Astrocyte (in vitro differentiated cells and primary cell): ENCODE measurements at regions not wholly inside any gene's neighbourhood (a gene's known extent, or its start where the extent isn't known, plus 50 kb on each side); places are given as distances from the start of the nearest gene placed in this dataset.

ENCODE experiments used
- DNase-seq: peaks from one replicate; pipeline ENCODE4 v3.0.0-alpha.2; 2010; ENCODE audit warnings: low read depth
- FAIRE-seq: peaks from 2 replicates; lab custom pipeline; 2011; peaks lifted over from hg19 to GRCh38; lab: Jason Lieb, UNC
- H2AFZ ChIP-seq: 2 replicates; pipeline ENCODE4 v1.6.0; 2012; ENCODE audit warnings: low read depth, low read length, inconsistent platforms
- H3K27ac ChIP-seq: 2 replicates; pipeline ENCODE4 v1.5.1; 2011; ENCODE audit warnings: low read depth, low read length, inconsistent platforms
- H3K27me3 ChIP-seq: 2 replicates; pipeline ENCODE4 v1.6.0; 2011; ENCODE audit warnings: low read length, inconsistent platforms; ENCODE audit not compliant: insufficient read depth
- H3K36me3 ChIP-seq: 2 replicates; pipeline ENCODE4 v1.5.1; 2011; ENCODE audit warnings: low read length, inconsistent platforms; ENCODE audit not compliant: insufficient read depth
- H3K4me1 ChIP-seq: 2 replicates; pipeline ENCODE4 v1.5.1; 2011; ENCODE audit warnings: low read length, inconsistent platforms; ENCODE audit not compliant: insufficient read depth
- H3K4me2 ChIP-seq: 2 replicates; pipeline ENCODE4 v1.6.0; 2012; ENCODE audit warnings: low read length, inconsistent platforms
- H3K4me3 ChIP-seq: 2 replicates; pipeline ENCODE4 v1.5.1; 2011; ENCODE audit warnings: low read depth, mild to moderate bottlenecking, low read length, inconsistent platforms; ENCODE audit not compliant: insufficient read depth
- H3K79me2 ChIP-seq: 2 replicates; pipeline ENCODE4 v1.6.0; 2012; ENCODE audit warnings: mild to moderate bottlenecking, low read length, inconsistent platforms; ENCODE audit not compliant: insufficient read depth
- H3K9ac ChIP-seq: 2 replicates; pipeline ENCODE4 v1.6.0; 2012; ENCODE audit warnings: mild to moderate bottlenecking, low read length, inconsistent platforms
- H3K9me3 ChIP-seq: 2 replicates; pipeline ENCODE4 v1.5.1; 2012; ENCODE audit warnings: low read depth, mild to moderate bottlenecking, low read length, inconsistent platforms; ENCODE audit not compliant: insufficient read depth
- H4K20me1 ChIP-seq: 2 replicates; pipeline ENCODE4 v1.6.0; 2012; ENCODE audit warnings: low read length, inconsistent platforms; ENCODE audit not compliant: insufficient read depth
- H3K27ac Mint-ChIP-seq: one replicate; pipeline ENCODE4 v1.8.0; 2021; ENCODE audit warnings: mild to moderate bottlenecking, mixed read lengths; ENCODE audit not compliant: unreplicated experiment
- H3K27me3 Mint-ChIP-seq: one replicate; pipeline ENCODE4 v1.8.0; 2021; ENCODE audit warnings: low read depth, mixed read lengths; ENCODE audit not compliant: unreplicated experiment
- H3K36me3 Mint-ChIP-seq: one replicate; pipeline ENCODE4 v1.8.0; 2021; ENCODE audit warnings: low read depth, mixed read lengths; ENCODE audit not compliant: unreplicated experiment
- H3K4me1 Mint-ChIP-seq: one replicate; pipeline ENCODE4 v1.8.0; 2021; ENCODE audit warnings: low read depth, mixed read lengths; ENCODE audit not compliant: unreplicated experiment
- H3K4me3 Mint-ChIP-seq: one replicate; pipeline ENCODE4 v1.8.0; 2021; ENCODE audit warnings: mild to moderate bottlenecking, moderate library complexity, mixed read lengths; ENCODE audit not compliant: unreplicated experiment
- H3K9me3 Mint-ChIP-seq: one replicate; pipeline ENCODE4 v1.8.0; 2021; ENCODE audit warnings: mild to moderate bottlenecking, mixed read lengths; ENCODE audit not compliant: unreplicated experiment
- CTCF ChIP-seq: IDR thresholded peaks from 2 replicates; pipeline ENCODE4 v1.5.1; 2011; ENCODE audit warnings: low read depth, mild to moderate bottlenecking, inconsistent platforms, low read length, moderate library complexity; ENCODE audit not compliant: insufficient read depth
- EZH2 ChIP-seq: IDR thresholded peaks from 2 replicates; pipeline ENCODE4 v1.6.1; 2012; ENCODE audit warnings: mild to moderate bottlenecking, low read length, inconsistent platforms; ENCODE audit not compliant: insufficient read depth

- Mint-ChIP-seq H3K36me3 (no peaks in the 10 kb centered on the region), H3K27me3 (no peaks in the 10 kb centered on the region), H3K4me3 (no peak overlapping the region), H3K27ac (no peak overlapping the region), H3K4me1 (no peaks in the 10 kb centered on the region), H3K9me3 (no peaks in the 10 kb centered on the region)
- no peaks in the 10 kb centered on the region for H3K36me3 ChIP-seq
- FAIRE-seq (peak; percentile 81), DNase-seq (peak; percentile 90)
- no peak overlapping the region for H3K4me3 ChIP-seq
- peaks cover 6% of the 10 kb centered on the region for H3K4me1 ChIP-seq
- TF ChIP-seq CTCF (no peak), EZH2 (no peak)
- no peak overlapping the region for H2AFZ ChIP-seq
- no peaks in the 10 kb centered on the region for H4K20me1 ChIP-seq
- no peak overlapping the region for H3K4me2 ChIP-seq
- no peaks in the 10 kb centered on the region for H3K27me3 ChIP-seq
- no peak overlapping the region for H3K9ac ChIP-seq
- peak overlapping the region; percentile 7 for H3K27ac ChIP-seq
- no peaks in the 10 kb centered on the region for H3K79me2 ChIP-seq
- no peaks in the 10 kb centered on the region for H3K9me3 ChIP-seq
These were observed 50.0 kb upstream of the ITGB8 start for GRCh38 chr7:20280475-20281351.
